ENCODE measurements at regions not wholly inside any gene's neighbourhood (a gene's known extent, or its start where the extent isn't known, plus 50 kb on each side); places are given as distances from the start of the nearest gene placed in this dataset.

DNA sequence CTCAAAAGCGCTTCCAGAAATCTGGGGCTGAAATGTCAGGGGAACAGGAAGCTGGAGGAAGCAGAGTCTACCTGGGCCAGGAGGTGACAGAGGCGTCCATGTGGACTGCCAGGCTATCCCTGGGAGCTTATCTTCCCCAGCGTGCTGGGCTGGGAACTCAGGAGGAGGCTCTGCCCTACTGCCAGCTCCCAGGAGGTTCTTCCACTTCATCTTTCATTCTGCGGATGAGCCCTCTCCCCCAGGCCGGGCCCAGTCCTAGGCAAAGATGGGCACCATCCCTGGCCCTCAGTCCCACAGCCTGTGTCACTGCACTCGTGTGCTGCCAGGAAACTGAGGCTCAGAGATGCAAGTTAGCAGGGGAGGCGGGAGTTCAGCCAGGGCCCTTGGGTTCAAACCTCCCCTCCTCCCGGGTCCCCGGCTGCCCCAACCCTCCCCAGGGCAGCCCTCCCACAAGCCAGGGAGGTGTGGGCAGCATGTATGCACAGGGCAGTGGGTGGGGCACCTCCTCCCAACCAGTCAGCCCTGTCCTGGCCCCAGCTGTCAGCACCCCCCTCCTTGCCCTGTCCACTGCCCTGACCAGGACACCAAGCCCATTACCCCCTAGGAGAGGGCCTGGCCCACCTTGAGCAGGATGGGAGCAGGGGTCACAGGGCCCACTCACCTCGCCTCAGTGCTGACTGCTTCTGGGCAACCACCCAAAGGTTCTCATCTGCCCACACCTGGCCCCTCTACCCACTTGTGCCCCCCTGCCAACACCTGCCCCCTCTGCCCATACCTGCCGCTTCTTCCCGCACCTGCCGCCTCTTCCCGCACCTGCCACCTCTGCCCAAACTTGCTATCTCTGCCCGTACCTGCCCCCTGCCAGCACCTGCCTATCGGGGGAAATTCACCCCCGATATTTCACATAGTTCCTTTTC lies 226.0 kb downstream of the NPHP4 start:
- no peak for DNase-seq (ENCODE audit: low spot score)
- no peaks in the 10 kb centered on the region for H3K4me1 ChIP-seq (ENCODE audit: control insufficient read depth in 4 of 4, insufficient read depth in 4 of 4, low read length in 3 of 4)
- H3K9ac ChIP-seq (ENCODE audit: low read depth in 1 of 2, low read length in 2 of 2) = no peak overlapping the region
- H3K9me3 ChIP-seq (ENCODE audit: control insufficient read depth in 4 of 4, low read length in 3 of 4) = peaks cover 4 to 10% (median 6%) of the 10 kb centered on the region in 4 donors
- WGBS = 71% methylated on average over 17 of the region's 17 CpGs
- H3K27ac ChIP-seq (ENCODE audit: low read depth in 1 of 2, low read length in 2 of 2) = no peak overlapping the region
- no peaks in the 10 kb centered on the region for H3K36me3 ChIP-seq (ENCODE audit: control insufficient read depth in 4 of 4, insufficient read depth in 3 of 4, low read depth in 1 of 4, low read length in 3 of 4)
- no peak overlapping the region for H3K4me3 ChIP-seq (ENCODE audit: low read depth in 1 of 3, low read length in 3 of 3)
- TF ChIP-seq RAD21 (IDR thresholded peaks at IDR 0.05) = no peak
- no peak for TF ChIP-seq YY1 (IDR thresholded peaks at IDR 0.05)
- no peak for TF ChIP-seq JUND (IDR thresholded peaks at IDR 0.05)
- no peak for TF ChIP-seq FOXA2 (IDR thresholded peaks at IDR 0.05)
- no peak for TF ChIP-seq NR2F2 (IDR thresholded peaks at IDR 0.05)
- no peak for TF ChIP-seq CTCF (IDR thresholded peaks at IDR 0.05; ENCODE audit: low read depth, low read length, missing input control)
- TF ChIP-seq HNF4G (IDR thresholded peaks at IDR 0.05) = no peak
- TF ChIP-seq, protein P1, sequence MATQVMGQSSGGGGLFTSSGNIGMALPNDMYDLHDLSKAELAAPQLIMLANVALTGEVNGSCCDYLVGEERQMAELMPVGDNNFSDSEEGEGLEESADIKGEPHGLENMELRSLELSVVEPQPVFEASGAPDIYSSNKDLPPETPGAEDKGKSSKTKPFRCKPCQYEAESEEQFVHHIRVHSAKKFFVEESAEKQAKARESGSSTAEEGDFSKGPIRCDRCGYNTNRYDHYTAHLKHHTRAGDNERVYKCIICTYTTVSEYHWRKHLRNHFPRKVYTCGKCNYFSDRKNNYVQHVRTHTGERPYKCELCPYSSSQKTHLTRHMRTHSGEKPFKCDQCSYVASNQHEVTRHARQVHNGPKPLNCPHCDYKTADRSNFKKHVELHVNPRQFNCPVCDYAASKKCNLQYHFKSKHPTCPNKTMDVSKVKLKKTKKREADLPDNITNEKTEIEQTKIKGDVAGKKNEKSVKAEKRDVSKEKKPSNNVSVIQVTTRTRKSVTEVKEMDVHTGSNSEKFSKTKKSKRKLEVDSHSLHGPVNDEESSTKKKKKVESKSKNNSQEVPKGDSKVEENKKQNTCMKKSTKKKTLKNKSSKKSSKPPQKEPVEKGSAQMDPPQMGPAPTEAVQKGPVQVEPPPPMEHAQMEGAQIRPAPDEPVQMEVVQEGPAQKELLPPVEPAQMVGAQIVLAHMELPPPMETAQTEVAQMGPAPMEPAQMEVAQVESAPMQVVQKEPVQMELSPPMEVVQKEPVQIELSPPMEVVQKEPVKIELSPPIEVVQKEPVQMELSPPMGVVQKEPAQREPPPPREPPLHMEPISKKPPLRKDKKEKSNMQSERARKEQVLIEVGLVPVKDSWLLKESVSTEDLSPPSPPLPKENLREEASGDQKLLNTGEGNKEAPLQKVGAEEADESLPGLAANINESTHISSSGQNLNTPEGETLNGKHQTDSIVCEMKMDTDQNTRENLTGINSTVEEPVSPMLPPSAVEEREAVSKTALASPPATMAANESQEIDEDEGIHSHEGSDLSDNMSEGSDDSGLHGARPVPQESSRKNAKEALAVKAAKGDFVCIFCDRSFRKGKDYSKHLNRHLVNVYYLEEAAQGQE (IDR thresholded peaks at IDR 0.05) = no peak
- TF ChIP-seq SP1 (IDR thresholded peaks at IDR 0.05) = no peak
- TF ChIP-seq, protein P2, sequence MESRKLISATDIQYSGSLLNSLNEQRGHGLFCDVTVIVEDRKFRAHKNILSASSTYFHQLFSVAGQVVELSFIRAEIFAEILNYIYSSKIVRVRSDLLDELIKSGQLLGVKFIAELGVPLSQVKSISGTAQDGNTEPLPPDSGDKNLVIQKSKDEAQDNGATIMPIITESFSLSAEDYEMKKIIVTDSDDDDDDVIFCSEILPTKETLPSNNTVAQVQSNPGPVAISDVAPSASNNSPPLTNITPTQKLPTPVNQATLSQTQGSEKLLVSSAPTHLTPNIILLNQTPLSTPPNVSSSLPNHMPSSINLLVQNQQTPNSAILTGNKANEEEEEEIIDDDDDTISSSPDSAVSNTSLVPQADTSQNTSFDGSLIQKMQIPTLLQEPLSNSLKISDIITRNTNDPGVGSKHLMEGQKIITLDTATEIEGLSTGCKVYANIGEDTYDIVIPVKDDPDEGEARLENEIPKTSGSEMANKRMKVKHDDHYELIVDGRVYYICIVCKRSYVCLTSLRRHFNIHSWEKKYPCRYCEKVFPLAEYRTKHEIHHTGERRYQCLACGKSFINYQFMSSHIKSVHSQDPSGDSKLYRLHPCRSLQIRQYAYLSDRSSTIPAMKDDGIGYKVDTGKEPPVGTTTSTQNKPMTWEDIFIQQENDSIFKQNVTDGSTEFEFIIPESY (IDR thresholded peaks at IDR 0.05) = no peak
- no peak for TF ChIP-seq MAX (IDR thresholded peaks at IDR 0.05)
- no peak for TF ChIP-seq RXRA (IDR thresholded peaks at IDR 0.05)
- no peak for TF ChIP-seq EGR1 (IDR thresholded peaks at IDR 0.05; ENCODE audit: low read depth in 2 of 2)
- peaks cover 0 to 7% (median 1%) of the 10 kb centered on the region in 4 donors for H3K27me3 ChIP-seq (ENCODE audit: control insufficient read depth in 4 of 4, insufficient read depth in 4 of 4, low read length in 3 of 4)

DNA sequence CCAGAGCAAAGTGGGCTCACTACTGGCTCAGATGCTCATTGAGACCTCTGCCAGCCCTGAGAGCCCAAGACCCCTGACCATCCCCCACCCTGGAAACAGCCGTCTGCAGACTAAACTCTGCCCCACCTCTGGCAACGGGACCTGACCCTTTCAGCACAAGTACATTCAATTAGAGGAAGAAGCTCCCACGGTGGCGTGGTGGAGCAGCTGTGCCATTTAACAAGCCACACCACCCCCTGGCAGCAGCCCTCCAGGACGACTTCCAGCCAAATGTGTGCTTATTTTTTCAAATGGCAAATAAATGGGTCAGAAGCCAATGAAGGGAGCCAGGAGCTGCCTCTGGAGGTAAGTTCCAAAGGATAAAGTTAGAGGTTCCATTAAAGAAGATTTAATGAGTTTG lies 226.7 kb downstream of the NPHP4 start:
- Histone ChIP-seq H3K4me3 (ENCODE audit: low read depth in 1 of 3, low read length in 3 of 3) (no peak overlapping the region), H3K36me3 (ENCODE audit: control insufficient read depth in 4 of 4, insufficient read depth in 3 of 4, low read depth in 1 of 4, low read length in 3 of 4) (no peaks in the 10 kb centered on the region), H3K9ac (ENCODE audit: low read depth in 1 of 2, low read length in 2 of 2) (no peak overlapping the region), H3K27ac (ENCODE audit: low read depth in 1 of 2, low read length in 2 of 2) (no peak overlapping the region), H3K27me3 (ENCODE audit: control insufficient read depth in 4 of 4, insufficient read depth in 4 of 4, low read length in 3 of 4) (peaks cover 0 to 2% (median 1%) of the 10 kb centered on the region in 4 donors), H3K4me1 (ENCODE audit: control insufficient read depth in 4 of 4, insufficient read depth in 4 of 4, low read length in 3 of 4) (no peaks in the 10 kb centered on the region), H3K9me3 (ENCODE audit: control insufficient read depth in 4 of 4, low read length in 3 of 4) (peaks cover 4 to 11% (median 7%) of the 10 kb centered on the region in 4 donors)
- 12% methylated on average over 5 of the region's 5 CpGs for WGBS
- no peak for DNase-seq (ENCODE audit: low spot score)
- TF ChIP-seq NR2F2 (IDR thresholded peaks at IDR 0.05) (no peak), GABPA (IDR thresholded peaks at IDR 0.05 in 1 of 2, conservative IDR thresholded peaks at IDR 0.05 in 1 of 2) (no peak), HNF4G (IDR thresholded peaks at IDR 0.05) (no peak), FOXA2 (IDR thresholded peaks at IDR 0.05) (no peak), JUND (IDR thresholded peaks at IDR 0.05) (no peak), MAX (IDR thresholded peaks at IDR 0.05) (no peak), RAD21 (IDR thresholded peaks at IDR 0.05) (no peak), HNF4A (conservative IDR thresholded peaks at IDR 0.05) (no peak), TAF1 (conservative IDR thresholded peaks at IDR 0.05) (no peak), SP1 (IDR thresholded peaks at IDR 0.05) (no peak)
- TF ChIP-seq, protein P2 (IDR thresholded peaks at IDR 0.05) = no peak
